Astrocyte of the spinal cord (primary cell): ENCODE measurements at regions not wholly inside any gene's neighbourhood (a gene's known extent, or its start where the extent isn't known, plus 50 kb on each side); places are given as distances from the start of the nearest gene placed in this dataset.

Source experiments
- DNase-seq: peaks from one replicate; pipeline ENCODE4 v3.0.0; 2011; ENCODE audit warnings: low read depth, low spot score
- H3K4me3 ChIP-seq: 2 replicates; pipeline ENCODE4 v1.5.1; 2011; ENCODE audit warnings: low read depth, mild to moderate bottlenecking, low read length, moderate library complexity
- CTCF ChIP-seq: IDR thresholded peaks from 2 replicates; pipeline ENCODE4 v1.5.1; 2012; ENCODE audit warnings: low read depth, mild to moderate bottlenecking, low read length, inconsistent platforms
- in situ Hi-C: cut with HindIII; loops from 2 replicates; pipeline ENCODE4 v1.10.0; 2017; ENCODE audit warnings: low sequenced_read_pairs

- in situ Hi-C loops = no loop called here
- TF ChIP-seq CTCF = no peak
- H3K4me3 ChIP-seq = no peak overlapping the region
- no peak for DNase-seq
These were observed 101.1 kb upstream of the FUNDC1 start for GRCh38 chrX:44643723-44644122.

- TF ChIP-seq CTCF = no peak
- no peak for DNase-seq
- H3K4me3 ChIP-seq = no peak overlapping the region
- in situ Hi-C loops = no loop called here
These were observed 94.6 kb upstream of the FUNDC1 start for GRCh38 chrX:44637282-44637681.

GRCh38 chrX:44621078-44621477 lies 78.4 kb upstream of the FUNDC1 start:
- no peak for TF ChIP-seq CTCF
- DNase-seq = no peak
- in situ Hi-C loops = no loop called here
- H3K4me3 ChIP-seq = no peak overlapping the region

GRCh38 chrX:44619039-44619438 lies 76.4 kb upstream of the FUNDC1 start:
- DNase-seq = no peak
- no peak overlapping the region for H3K4me3 ChIP-seq
- no peak for TF ChIP-seq CTCF
- in situ Hi-C loops = no loop called here

GRCh38 chrX:44596277-44596676 lies 53.6 kb upstream of the FUNDC1 start:
- DNase-seq = no peak
- in situ Hi-C loops = no loop called here
- H3K4me3 ChIP-seq = no peak overlapping the region
- no peak for TF ChIP-seq CTCF
